WTC11 (cell line): ENCODE measurements at regions not wholly inside any gene's neighbourhood (a gene's known extent, or its start where the extent isn't known, plus 50 kb on each side); places are given as distances from the start of the nearest gene placed in this dataset.

ENCODE experiments used
- ATAC-seq: fragments of 200-7000 bp; cut with Tn5 transposase; 2 replicates; pipeline ENCODE4 v1.10.0; 2021; ENCODE audit warnings: mild to moderate bottlenecking, moderate library complexity
- CTCF ChIA-PET: fragments of 300-600 bp; sonication (Branson Sonifier 250); formaldehyde crosslinking; loops from one replicate; lab custom pipeline; 2021; ENCODE audit warnings: antibody characterized with exemption; lab: Charles Lee
- POLR2A ChIA-PET: fragments of 350-600 bp; sonication (Branson Sonifier 250); formaldehyde crosslinking; loops from one replicate; lab custom pipeline; 2021; ENCODE audit warnings: antibody characterized with exemption; lab: Charles Lee
- DNase-seq: peaks from one replicate; pipeline ENCODE4 v3.0.0; 2021; ENCODE audit warnings: low spot score
- H3K27ac Mint-ChIP-seq: 2 replicates; pipeline ENCODE4 v1.8.0; 2021; ENCODE audit warnings: mixed read lengths
- H3K27me3 Mint-ChIP-seq: 2 replicates; pipeline ENCODE4 v1.8.0; 2021; ENCODE audit warnings: low read depth, mild to moderate bottlenecking, moderate library complexity, mixed read lengths
- H3K36me3 Mint-ChIP-seq: 2 replicates; pipeline ENCODE4 v1.8.0; 2021; ENCODE audit warnings: mixed read lengths
- H3K4me1 Mint-ChIP-seq: 2 replicates; pipeline ENCODE4 v1.8.0; 2022; ENCODE audit warnings: mixed read lengths
- H3K4me3 Mint-ChIP-seq: 2 replicates; pipeline ENCODE4 v1.8.0; 2021; ENCODE audit warnings: mild to moderate bottlenecking, moderate library complexity, mixed read lengths
- H3K9me3 Mint-ChIP-seq: 2 replicates; pipeline ENCODE4 v1.8.0; 2021; ENCODE audit warnings: mixed read lengths
- CREB1 ChIP-seq: sonication (generic); formaldehyde crosslinking; IDR thresholded peaks from 2 replicates; pipeline ENCODE4 v1.8.0; 2023; ENCODE audit warnings: mild to moderate bottlenecking, missing genetic modification reagents
- E2F5 ChIP-seq: sonication (generic); formaldehyde crosslinking; IDR thresholded peaks from 2 replicates; pipeline ENCODE4 v1.8.1; 2022; ENCODE audit warnings: mild to moderate bottlenecking, moderate library complexity, missing genetic modification reagents
- ESRRA ChIP-seq: sonication (generic); formaldehyde crosslinking; IDR thresholded peaks from 2 replicates; pipeline ENCODE4 v1.8.1; 2022; ENCODE audit warnings: mild to moderate bottlenecking, missing genetic modification reagents, borderline replicate concordance
- GTF2I ChIP-seq: fragments of 250-450 bp; sonication (Bioruptor Pico); conservative IDR thresholded peaks from 2 replicates; pipeline ENCODE4 v1.4.0; 2021; ENCODE audit warnings: mild to moderate bottlenecking
- HMGA2 ChIP-seq: fragments of 250-450 bp; sonication (Bioruptor Pico); IDR thresholded peaks from 2 replicates; pipeline ENCODE4 v1.4.0; 2021; ENCODE audit warnings: mild to moderate bottlenecking, moderate library complexity
- JAZF1 ChIP-seq: fragments of 250-450 bp; sonication (Bioruptor Pico); IDR thresholded peaks from 2 replicates; pipeline ENCODE4 v1.9.0; 2021; ENCODE audit warnings: moderate library complexity, mild to moderate bottlenecking, inconsistent platforms
- OVOL2 ChIP-seq: fragments of 250-450 bp; sonication (Bioruptor Pico); IDR thresholded peaks from 2 replicates; pipeline ENCODE4 v1.9.0; 2021; ENCODE audit warnings: mild to moderate bottlenecking, borderline replicate concordance
- RORB ChIP-seq: fragments of 250-450 bp; sonication (Bioruptor Pico); IDR thresholded peaks from 2 replicates; pipeline ENCODE4 v1.9.0; 2021; ENCODE audit warnings: mild to moderate bottlenecking
- STAT6 ChIP-seq: sonication (generic); formaldehyde crosslinking; conservative IDR thresholded peaks from 2 replicates; pipeline ENCODE4 v1.8.1; 2023; ENCODE audit warnings: mild to moderate bottlenecking, low read depth, missing genetic modification reagents, moderate library complexity
- TCF7 ChIP-seq: sonication (generic); formaldehyde crosslinking; IDR thresholded peaks from 2 replicates; pipeline ENCODE4 v1.8.0; 2022; ENCODE audit warnings: mild to moderate bottlenecking, low read depth, missing genetic modification reagents, moderate library complexity
- TEAD4 ChIP-seq: sonication (generic); formaldehyde crosslinking; IDR thresholded peaks from 2 replicates; pipeline ENCODE4 v1.8.0; 2022; ENCODE audit warnings: mild to moderate bottlenecking, missing genetic modification reagents
- ZBTB21 ChIP-seq: sonication (generic); formaldehyde crosslinking; IDR thresholded peaks from 2 replicates; pipeline ENCODE4 v1.8.1; 2023; ENCODE audit warnings: mild to moderate bottlenecking, missing genetic modification reagents, borderline replicate concordance
- ZNF121 ChIP-seq: sonication (generic); formaldehyde crosslinking; IDR thresholded peaks from 2 replicates; pipeline ENCODE4 v1.8.0; 2023; ENCODE audit warnings: missing genetic modification reagents
- ZNF317 ChIP-seq: sonication (generic); formaldehyde crosslinking; IDR thresholded peaks from 2 replicates; pipeline ENCODE4 v1.8.1; 2023; ENCODE audit warnings: low read depth, mild to moderate bottlenecking, moderate library complexity, missing genetic modification reagents, borderline replicate concordance
- ZNF416 ChIP-seq: fragments of 250-450 bp; sonication (Bioruptor Pico); IDR thresholded peaks from 2 replicates; pipeline ENCODE4 v1.9.0; 2021; ENCODE audit warnings: mild to moderate bottlenecking, inconsistent platforms
- TF ChIP-seq, protein P1 (sequence below): sonication (generic); formaldehyde crosslinking; IDR thresholded peaks from 2 replicates; pipeline ENCODE4 v1.8.0; 2022; ENCODE audit warnings: mild to moderate bottlenecking, missing genetic modification reagents
- TF ChIP-seq, protein P2 (sequence below): sonication (generic); formaldehyde crosslinking; IDR thresholded peaks from 2 replicates; pipeline ENCODE4 v1.8.0; 2022; ENCODE audit warnings: missing genetic modification reagents
- TF ChIP-seq, protein P3 (sequence below): sonication (generic); formaldehyde crosslinking; IDR thresholded peaks from 2 replicates; pipeline ENCODE4 v1.8.0; 2022; ENCODE audit warnings: mild to moderate bottlenecking, missing genetic modification reagents
- TF ChIP-seq, protein P4 (sequence below): sonication (generic); formaldehyde crosslinking; IDR thresholded peaks from 2 replicates; pipeline ENCODE4 v1.8.1; 2022; ENCODE audit warnings: low read depth, mild to moderate bottlenecking, moderate library complexity, missing genetic modification reagents, borderline replicate concordance

- TF ChIP-seq GTF2I (CRISPR knock-in tag) (no peak), TCF7 (no peak), RORB (CRISPR knock-in tag) (no peak)
- TF ChIP-seq, all 79 proteins: peak for 0
Measured at GRCh38 chr16:62853887-62854286, 817.6 kb upstream of the CDH8 start (continued).

DNA sequence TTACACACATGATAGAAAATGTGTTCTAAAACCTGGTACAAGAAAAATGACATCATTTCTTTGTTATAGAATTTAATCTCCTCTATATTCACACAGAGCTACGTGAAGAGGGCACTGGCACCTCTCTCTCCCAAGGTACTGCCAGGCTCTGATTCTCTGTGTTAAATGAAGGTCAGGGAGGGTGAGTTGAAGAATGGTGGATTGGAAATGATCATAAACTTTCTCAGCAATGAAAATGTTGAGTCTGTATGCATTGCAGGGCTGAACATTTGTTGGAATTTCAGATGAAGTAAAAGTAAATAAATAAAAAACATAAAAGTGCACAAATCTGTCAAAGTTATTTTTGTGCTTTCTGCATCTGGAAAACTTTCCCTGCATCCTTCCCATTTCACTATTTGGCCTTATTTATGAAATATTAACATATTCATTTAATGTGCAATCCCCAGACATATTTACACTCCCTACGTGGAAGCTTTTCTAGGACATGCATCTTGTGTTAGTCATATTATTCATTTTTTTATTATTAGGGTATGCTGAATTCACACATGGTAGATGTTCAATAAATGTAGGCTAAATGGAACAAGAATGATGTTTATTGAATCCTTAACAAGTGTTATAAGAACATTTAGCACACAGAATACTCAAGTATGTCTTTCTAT, 810.3 kb upstream of the CDH8 start:
- no peak overlapping the region for H3K4me3 Mint-ChIP-seq
- ChIA-PET CTCF (no interaction called here), POLR2A (no interaction called here)
- no peak for ATAC-seq
- DNase-seq: no peak
- TF ChIP-seq ZNF121 (no peak), JAZF1 (CRISPR knock-in tag) (no peak), CREB1 (no peak), OVOL2 (no peak), HMGA2 (CRISPR knock-in tag) (no peak), ZNF416 (no peak), ZNF317 (CRISPR knock-in tag) (no peak), ZBTB21 (no peak), E2F5 (no peak), ESRRA (CRISPR knock-in tag) (no peak), TEAD4 (CRISPR knock-in tag) (no peak), STAT6 (CRISPR knock-in tag) (no peak)
- TF ChIP-seq, protein P1, sequence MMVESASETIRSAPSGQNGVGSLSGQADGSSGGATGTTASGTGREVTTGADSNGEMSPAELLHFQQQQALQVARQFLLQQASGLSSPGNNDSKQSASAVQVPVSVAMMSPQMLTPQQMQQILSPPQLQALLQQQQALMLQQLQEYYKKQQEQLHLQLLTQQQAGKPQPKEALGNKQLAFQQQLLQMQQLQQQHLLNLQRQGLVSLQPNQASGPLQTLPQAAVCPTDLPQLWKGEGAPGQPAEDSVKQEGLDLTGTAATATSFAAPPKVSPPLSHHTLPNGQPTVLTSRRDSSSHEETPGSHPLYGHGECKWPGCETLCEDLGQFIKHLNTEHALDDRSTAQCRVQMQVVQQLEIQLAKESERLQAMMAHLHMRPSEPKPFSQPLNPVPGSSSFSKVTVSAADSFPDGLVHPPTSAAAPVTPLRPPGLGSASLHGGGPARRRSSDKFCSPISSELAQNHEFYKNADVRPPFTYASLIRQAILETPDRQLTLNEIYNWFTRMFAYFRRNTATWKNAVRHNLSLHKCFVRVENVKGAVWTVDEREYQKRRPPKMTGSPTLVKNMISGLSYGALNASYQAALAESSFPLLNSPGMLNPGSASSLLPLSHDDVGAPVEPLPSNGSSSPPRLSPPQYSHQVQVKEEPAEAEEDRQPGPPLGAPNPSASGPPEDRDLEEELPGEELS (CRISPR knock-in tag): no peak
- TF ChIP-seq, protein P2, sequence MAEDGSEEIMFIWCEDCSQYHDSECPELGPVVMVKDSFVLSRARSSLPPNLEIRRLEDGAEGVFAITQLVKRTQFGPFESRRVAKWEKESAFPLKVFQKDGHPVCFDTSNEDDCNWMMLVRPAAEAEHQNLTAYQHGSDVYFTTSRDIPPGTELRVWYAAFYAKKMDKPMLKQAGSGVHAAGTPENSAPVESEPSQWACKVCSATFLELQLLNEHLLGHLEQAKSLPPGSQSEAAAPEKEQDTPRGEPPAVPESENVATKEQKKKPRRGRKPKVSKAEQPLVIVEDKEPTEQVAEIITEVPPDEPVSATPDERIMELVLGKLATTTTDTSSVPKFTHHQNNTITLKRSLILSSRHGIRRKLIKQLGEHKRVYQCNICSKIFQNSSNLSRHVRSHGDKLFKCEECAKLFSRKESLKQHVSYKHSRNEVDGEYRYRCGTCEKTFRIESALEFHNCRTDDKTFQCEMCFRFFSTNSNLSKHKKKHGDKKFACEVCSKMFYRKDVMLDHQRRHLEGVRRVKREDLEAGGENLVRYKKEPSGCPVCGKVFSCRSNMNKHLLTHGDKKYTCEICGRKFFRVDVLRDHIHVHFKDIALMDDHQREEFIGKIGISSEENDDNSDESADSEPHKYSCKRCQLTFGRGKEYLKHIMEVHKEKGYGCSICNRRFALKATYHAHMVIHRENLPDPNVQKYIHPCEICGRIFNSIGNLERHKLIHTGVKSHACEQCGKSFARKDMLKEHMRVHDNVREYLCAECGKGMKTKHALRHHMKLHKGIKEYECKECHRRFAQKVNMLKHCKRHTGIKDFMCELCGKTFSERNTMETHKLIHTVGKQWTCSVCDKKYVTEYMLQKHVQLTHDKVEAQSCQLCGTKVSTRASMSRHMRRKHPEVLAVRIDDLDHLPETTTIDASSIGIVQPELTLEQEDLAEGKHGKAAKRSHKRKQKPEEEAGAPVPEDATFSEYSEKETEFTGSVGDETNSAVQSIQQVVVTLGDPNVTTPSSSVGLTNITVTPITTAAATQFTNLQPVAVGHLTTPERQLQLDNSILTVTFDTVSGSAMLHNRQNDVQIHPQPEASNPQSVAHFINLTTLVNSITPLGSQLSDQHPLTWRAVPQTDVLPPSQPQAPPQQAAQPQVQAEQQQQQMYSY (CRISPR knock-in tag): no peak
- TF ChIP-seq, protein P3, sequence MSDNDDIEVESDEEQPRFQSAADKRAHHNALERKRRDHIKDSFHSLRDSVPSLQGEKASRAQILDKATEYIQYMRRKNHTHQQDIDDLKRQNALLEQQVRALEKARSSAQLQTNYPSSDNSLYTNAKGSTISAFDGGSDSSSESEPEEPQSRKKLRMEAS (CRISPR knock-in tag): no peak
- TF ChIP-seq, protein P4, sequence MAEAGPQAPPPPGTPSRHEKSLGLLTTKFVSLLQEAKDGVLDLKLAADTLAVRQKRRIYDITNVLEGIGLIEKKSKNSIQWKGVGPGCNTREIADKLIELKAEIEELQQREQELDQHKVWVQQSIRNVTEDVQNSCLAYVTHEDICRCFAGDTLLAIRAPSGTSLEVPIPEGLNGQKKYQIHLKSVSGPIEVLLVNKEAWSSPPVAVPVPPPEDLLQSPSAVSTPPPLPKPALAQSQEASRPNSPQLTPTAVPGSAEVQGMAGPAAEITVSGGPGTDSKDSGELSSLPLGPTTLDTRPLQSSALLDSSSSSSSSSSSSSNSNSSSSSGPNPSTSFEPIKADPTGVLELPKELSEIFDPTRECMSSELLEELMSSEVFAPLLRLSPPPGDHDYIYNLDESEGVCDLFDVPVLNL (CRISPR knock-in tag): no peak
- peaks cover 5% of the 10 kb centered on the region; the same call in 1 of the 2 replicates for H3K4me1 Mint-ChIP-seq
- peaks cover 4% of the 10 kb centered on the region; the same call in 1 of the 2 replicates for H3K36me3 Mint-ChIP-seq
- no peaks in the 10 kb centered on the region; the same call in 1 of the 2 replicates for H3K27me3 Mint-ChIP-seq
- H3K9me3 Mint-ChIP-seq: peaks cover 5% of the 10 kb centered on the region
- no peak overlapping the region for H3K27ac Mint-ChIP-seq
